ENCODE measurements at regions not wholly inside any gene's neighbourhood (a gene's known extent, or its start where the extent isn't known, plus 50 kb on each side); places are given as distances from the start of the nearest gene placed in this dataset.

DNA sequence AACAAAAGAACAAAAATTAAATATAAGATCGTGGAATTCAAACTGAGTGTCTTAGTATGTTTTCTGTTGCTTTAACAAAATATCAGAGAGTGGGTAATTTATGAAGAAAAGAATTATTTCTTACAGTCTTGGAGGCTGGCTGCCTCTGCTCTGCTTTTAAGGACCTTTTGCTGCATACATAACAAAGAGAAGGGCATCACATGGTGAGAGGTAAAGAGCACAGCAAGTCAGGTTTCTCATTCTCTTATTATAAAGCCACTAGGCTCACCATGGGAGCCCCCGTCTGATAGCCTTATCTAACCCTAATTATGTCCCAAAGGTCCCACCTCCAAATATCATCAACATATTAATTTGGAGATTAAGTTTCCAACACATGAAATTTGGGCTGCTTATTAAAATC, 231.3 kb downstream of the SLITRK6 start:
- Histone ChIP-seq H3K36me3 (ENCODE audit: control insufficient read depth, insufficient read depth, low read length) (no peaks in the 10 kb centered on the region), H3K4me1 (no peaks in the 10 kb centered on the region), H3K27me3 (replicated peaks; ENCODE audit: control insufficient read depth, insufficient read depth, low read length) (no peaks in the 10 kb centered on the region), H3K9me3 (no peaks in the 10 kb centered on the region), H3K4me3 (ENCODE audit: low read depth, low read length) (no peak overlapping the region)
- TF ChIP-seq, protein P1, sequence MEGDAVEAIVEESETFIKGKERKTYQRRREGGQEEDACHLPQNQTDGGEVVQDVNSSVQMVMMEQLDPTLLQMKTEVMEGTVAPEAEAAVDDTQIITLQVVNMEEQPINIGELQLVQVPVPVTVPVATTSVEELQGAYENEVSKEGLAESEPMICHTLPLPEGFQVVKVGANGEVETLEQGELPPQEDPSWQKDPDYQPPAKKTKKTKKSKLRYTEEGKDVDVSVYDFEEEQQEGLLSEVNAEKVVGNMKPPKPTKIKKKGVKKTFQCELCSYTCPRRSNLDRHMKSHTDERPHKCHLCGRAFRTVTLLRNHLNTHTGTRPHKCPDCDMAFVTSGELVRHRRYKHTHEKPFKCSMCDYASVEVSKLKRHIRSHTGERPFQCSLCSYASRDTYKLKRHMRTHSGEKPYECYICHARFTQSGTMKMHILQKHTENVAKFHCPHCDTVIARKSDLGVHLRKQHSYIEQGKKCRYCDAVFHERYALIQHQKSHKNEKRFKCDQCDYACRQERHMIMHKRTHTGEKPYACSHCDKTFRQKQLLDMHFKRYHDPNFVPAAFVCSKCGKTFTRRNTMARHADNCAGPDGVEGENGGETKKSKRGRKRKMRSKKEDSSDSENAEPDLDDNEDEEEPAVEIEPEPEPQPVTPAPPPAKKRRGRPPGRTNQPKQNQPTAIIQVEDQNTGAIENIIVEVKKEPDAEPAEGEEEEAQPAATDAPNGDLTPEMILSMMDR (IDR thresholded peaks at IDR 0.05; ENCODE audit: insufficient read depth in 1 of 2, low read depth in 1 of 2, low read length in 1 of 2, severe bottlenecking in 1 of 2, unreplicated experiment in 1 of 2) = no peak
- Mint-ChIP-seq H3K27me3 (ENCODE audit: insufficient read depth, unreplicated experiment) (no peaks in the 10 kb centered on the region), H3K27ac (ENCODE audit: unreplicated experiment) (no peak overlapping the region), H3K4me3 (ENCODE audit: unreplicated experiment) (no peak overlapping the region), H3K4me1 (ENCODE audit: low read depth, unreplicated experiment) (no peaks in the 10 kb centered on the region), H3K36me3 (ENCODE audit: insufficient read depth, unreplicated experiment) (no peaks in the 10 kb centered on the region), H3K9me3 (ENCODE audit: unreplicated experiment) (no peaks in the 10 kb centered on the region)
- intact Hi-C loops (cut with micrococcal nuclease; ENCODE audit: unreplicated experiment) = no loop called here
- DNase-seq = no peak
- POLR2A ChIA-PET = interaction anchor here (0.6 kb wide), 1 partner anchor 27 kb away, joined by 3 read pairs; no protein-coding TSS in a partner anchor
- CTCF ChIA-PET = no interaction called here
- no TSS peak for BruUV-seq (replicated peaks)

- no peaks in the 10 kb centered on the region for H3K9me3 Mint-ChIP-seq (ENCODE audit: unreplicated experiment)
- DNase-seq = no peak
- H3K36me3 Mint-ChIP-seq (ENCODE audit: insufficient read depth, unreplicated experiment) = no peaks in the 10 kb centered on the region
- no TSS peak for BruUV-seq (replicated peaks)
- no peak overlapping the region for H3K27ac Mint-ChIP-seq (ENCODE audit: unreplicated experiment)
- Histone ChIP-seq H3K27me3 (replicated peaks; ENCODE audit: control insufficient read depth, insufficient read depth, low read length) (no peaks in the 10 kb centered on the region), H3K9me3 (no peaks in the 10 kb centered on the region), H3K4me3 (ENCODE audit: low read depth, low read length) (no peak overlapping the region), H3K36me3 (ENCODE audit: control insufficient read depth, insufficient read depth, low read length) (no peaks in the 10 kb centered on the region), H3K4me1 (no peaks in the 10 kb centered on the region)
- no peaks in the 10 kb centered on the region for H3K27me3 Mint-ChIP-seq (ENCODE audit: insufficient read depth, unreplicated experiment)
- ChIA-PET POLR2A (no interaction called here), CTCF (no interaction called here)
- H3K4me3 Mint-ChIP-seq (ENCODE audit: unreplicated experiment) = no peak overlapping the region
- intact Hi-C loops (cut with micrococcal nuclease; ENCODE audit: unreplicated experiment) = no loop called here
- H3K4me1 Mint-ChIP-seq (ENCODE audit: low read depth, unreplicated experiment) = no peaks in the 10 kb centered on the region
- TF ChIP-seq, protein P1 (IDR thresholded peaks at IDR 0.05; ENCODE audit: insufficient read depth in 1 of 2, low read depth in 1 of 2, low read length in 1 of 2, severe bottlenecking in 1 of 2, unreplicated experiment in 1 of 2) = no peak
These were observed 233.6 kb downstream of the SLITRK6 start for GRCh38 chr13:85565652-85566051.

DNA sequence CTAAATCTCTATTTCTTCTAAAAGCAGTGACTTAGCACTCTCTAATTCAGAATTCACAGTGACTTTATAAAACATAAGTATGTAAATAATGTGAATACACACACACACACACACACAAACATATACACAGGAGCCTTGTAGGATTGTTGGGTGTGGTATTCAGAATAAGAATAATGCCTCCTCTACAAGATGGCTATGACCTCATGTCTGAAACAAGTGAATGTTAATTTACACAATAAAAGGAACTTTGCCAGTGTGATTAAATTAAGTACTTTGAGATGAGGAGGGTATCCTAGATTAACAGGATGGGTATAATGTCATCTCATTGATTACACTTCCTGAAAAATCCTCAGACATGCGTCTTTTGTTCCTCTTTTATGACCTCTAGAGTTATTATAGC, 234.6 kb downstream of the SLITRK6 start:
- Mint-ChIP-seq H3K27ac (ENCODE audit: unreplicated experiment) (no peak overlapping the region), H3K9me3 (ENCODE audit: unreplicated experiment) (no peaks in the 10 kb centered on the region), H3K27me3 (ENCODE audit: insufficient read depth, unreplicated experiment) (no peaks in the 10 kb centered on the region), H3K4me1 (ENCODE audit: low read depth, unreplicated experiment) (no peaks in the 10 kb centered on the region), H3K4me3 (ENCODE audit: unreplicated experiment) (no peak overlapping the region), H3K36me3 (ENCODE audit: insufficient read depth, unreplicated experiment) (no peaks in the 10 kb centered on the region)
- Histone ChIP-seq H3K9me3 (no peaks in the 10 kb centered on the region), H3K27me3 (replicated peaks; ENCODE audit: control insufficient read depth, insufficient read depth, low read length) (no peaks in the 10 kb centered on the region), H3K4me3 (ENCODE audit: low read depth, low read length) (no peak overlapping the region), H3K4me1 (no peaks in the 10 kb centered on the region), H3K36me3 (ENCODE audit: control insufficient read depth, insufficient read depth, low read length) (no peaks in the 10 kb centered on the region)
- CTCF ChIA-PET = no interaction called here
- TF ChIP-seq, protein P1 (IDR thresholded peaks at IDR 0.05; ENCODE audit: insufficient read depth in 1 of 2, low read depth in 1 of 2, low read length in 1 of 2, severe bottlenecking in 1 of 2, unreplicated experiment in 1 of 2) = no peak
- no peak for DNase-seq
- intact Hi-C loops (cut with micrococcal nuclease; ENCODE audit: unreplicated experiment) = no loop called here
- POLR2A ChIA-PET = no interaction called here
- BruUV-seq (replicated peaks) = no TSS peak

Data from Caco-2 (cell line).